Fibroblast of villous mesenchyme (primary cell): ENCODE measurements at regions not wholly inside any gene's neighbourhood (a gene's known extent, or its start where the extent isn't known, plus 50 kb on each side); places are given as distances from the start of the nearest gene placed in this dataset.

Experiments
- DNase-seq: peaks from one replicate; pipeline ENCODE4 v3.0.0-alpha.2; 2010; ENCODE audit warnings: low read depth
- H3K4me3 ChIP-seq: 2 replicates; pipeline ENCODE4 v1.5.1; 2011; ENCODE audit warnings: low read depth, mild to moderate bottlenecking, low read length
- TF ChIP-seq, protein P1 (sequence below): IDR thresholded peaks from 2 replicates; pipeline ENCODE4 v1.5.1; 2012; ENCODE audit warnings: low read depth, mild to moderate bottlenecking, low read length; ENCODE audit not compliant: insufficient read depth

DNA sequence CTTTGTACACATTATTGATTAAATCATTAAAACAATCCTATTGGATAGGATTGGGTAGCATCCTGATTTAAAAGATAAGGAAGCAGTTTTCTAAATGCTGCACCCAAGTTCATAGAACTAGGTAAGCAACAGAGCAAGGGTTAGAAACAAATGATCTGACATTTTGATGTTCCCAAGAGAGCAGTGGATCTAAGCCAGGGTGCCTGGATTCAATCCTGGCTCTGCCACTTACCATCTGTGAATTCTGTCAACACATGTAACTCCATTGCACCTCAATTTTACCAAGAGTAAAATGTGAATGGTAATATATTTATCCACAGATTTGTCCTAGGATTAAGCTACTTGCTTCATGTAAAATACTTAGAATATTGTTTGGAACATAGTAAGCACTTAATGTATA lies 982.6 kb upstream of the FANCL start:
- no peak overlapping the region for H3K4me3 ChIP-seq
- DNase-seq, result no peak
- TF ChIP-seq, protein P1, sequence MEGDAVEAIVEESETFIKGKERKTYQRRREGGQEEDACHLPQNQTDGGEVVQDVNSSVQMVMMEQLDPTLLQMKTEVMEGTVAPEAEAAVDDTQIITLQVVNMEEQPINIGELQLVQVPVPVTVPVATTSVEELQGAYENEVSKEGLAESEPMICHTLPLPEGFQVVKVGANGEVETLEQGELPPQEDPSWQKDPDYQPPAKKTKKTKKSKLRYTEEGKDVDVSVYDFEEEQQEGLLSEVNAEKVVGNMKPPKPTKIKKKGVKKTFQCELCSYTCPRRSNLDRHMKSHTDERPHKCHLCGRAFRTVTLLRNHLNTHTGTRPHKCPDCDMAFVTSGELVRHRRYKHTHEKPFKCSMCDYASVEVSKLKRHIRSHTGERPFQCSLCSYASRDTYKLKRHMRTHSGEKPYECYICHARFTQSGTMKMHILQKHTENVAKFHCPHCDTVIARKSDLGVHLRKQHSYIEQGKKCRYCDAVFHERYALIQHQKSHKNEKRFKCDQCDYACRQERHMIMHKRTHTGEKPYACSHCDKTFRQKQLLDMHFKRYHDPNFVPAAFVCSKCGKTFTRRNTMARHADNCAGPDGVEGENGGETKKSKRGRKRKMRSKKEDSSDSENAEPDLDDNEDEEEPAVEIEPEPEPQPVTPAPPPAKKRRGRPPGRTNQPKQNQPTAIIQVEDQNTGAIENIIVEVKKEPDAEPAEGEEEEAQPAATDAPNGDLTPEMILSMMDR, result no peak

DNA sequence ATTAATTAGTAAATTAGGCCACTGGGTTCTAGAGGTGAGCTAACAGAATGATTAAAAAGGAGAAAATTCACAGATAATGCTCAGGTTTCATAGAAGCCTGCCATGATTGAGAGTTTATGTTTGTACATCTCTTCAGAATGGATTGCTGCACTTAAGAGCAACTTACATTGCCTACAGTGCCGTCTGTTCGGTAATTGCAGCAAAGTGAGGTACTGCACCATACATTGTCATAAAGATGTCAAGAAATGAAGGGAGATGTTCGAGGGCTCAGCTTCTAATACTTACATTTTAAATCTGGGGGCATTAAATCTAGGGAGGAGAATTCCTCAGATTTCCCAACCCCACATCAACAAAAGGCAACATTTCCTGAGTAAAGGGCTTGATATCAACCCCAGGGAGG lies 976.2 kb upstream of the FANCL start:
- TF ChIP-seq, protein P1, result no peak
- no peak overlapping the region for H3K4me3 ChIP-seq
- DNase-seq, result no peak

DNA sequence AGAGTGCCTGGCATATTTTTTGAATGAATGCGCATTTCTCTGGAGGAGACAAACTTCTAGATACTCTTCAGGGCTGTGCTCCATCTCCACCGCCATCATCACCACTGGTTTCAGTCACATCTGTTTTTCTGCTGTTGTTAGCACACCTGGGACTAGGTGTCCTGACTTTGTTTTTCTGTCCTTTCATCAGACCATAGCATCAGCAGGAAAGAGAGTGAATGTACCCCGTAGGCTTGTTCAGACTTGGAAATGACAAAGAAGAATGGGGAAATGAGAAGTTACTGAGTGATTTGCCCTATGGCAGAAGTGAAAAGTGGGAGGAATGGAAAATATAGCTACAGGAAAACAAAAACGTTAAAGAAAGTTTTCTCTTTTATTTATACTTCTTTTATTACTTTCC lies 965.2 kb upstream of the FANCL start:
- H3K4me3 ChIP-seq, result no peak overlapping the region
- TF ChIP-seq, protein P1, result no peak
- DNase-seq, result no peak

DNA sequence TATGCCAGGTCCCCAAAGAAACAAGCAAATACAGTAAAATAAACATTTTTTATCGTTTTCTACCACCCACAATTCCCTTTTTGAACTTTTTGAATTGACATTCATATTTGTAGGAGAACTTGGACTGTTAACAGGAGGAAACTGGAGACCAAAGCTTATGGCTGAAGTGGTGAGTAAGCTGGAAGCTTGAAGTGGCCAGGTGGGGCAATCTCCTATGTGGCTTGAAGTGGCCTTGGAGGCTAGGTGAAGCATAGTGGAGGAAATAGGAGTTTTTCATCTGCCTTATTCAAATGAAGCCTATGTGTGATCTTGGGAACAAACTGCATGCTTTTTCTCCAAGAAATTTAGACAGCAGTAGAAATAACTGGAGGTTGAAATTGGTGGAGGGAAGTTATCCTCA lies 962.9 kb upstream of the FANCL start:
- DNase-seq, result no peak
- TF ChIP-seq, protein P1, result no peak
- no peak overlapping the region for H3K4me3 ChIP-seq

DNA sequence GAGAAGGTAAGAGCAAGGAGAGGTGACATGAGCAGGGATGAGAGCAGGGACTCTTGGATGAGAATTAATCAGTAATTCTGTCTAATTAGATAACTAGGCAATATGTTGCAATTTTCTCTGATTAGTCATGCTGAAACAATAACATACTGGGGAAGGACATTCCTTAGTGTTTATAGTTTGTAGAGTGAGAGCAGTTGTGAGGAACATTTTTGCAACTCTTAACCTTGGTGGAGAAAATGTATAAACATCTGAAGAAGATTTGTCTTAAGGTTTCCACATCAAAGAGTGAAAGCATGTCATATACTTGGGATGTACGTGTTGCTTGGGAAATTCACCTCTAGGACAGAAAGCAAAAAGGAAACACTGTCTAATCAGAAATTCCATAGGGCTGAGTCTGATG lies 955.4 kb upstream of the FANCL start:
- TF ChIP-seq, protein P1, result no peak
- no peak overlapping the region for H3K4me3 ChIP-seq
- DNase-seq, result peak; percentile 87

DNA sequence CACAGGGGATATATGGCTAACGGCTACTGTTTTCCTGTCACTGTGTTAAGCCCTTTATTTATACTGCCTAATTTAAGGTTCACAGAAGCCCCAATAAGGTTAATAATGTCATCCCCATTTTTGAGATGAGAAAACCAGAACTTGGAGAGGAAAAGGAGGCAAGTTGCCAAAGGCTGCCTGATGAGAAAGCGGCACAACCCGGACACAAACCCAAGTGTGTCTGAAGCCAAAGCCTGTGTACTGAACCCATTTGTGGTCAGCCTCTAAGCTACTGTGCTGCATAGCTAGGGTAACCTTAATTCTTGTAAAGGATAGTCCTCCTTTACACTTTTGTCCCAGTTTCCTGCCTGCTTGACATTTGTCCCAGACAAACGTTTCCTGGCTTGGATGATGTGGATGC lies 954.7 kb upstream of the FANCL start:
- DNase-seq, result no peak
- TF ChIP-seq, protein P1, result no peak

DNA sequence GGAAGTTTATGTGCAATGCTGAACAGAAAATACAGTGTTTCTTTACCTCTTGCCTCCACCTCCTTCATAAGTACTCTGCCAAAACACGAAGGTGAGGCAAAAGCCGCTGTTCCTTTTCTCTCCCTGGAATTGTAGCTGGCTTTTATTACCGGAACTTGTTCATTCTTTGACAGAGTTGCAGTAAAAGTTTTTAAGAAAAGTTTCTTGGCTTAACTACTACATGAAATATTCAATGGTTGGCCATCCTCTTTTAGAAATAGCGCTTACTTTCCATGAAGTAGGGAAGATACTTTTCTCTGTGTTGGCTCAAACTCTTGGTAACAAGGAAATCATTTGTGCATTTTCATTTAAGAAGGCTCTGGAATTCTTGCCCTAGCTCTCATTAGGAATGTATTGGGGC lies 950.7 kb upstream of the FANCL start:
- TF ChIP-seq, protein P1, result no peak

More for the DNA sequence above, 954.7 kb upstream of the FANCL start:
- H3K4me3 ChIP-seq, result no peak overlapping the region

More for the DNA sequence above, 950.7 kb upstream of the FANCL start:
- H3K4me3 ChIP-seq, result no peak overlapping the region
- DNase-seq, result no peak
